ENCODE measurements at regions not wholly inside any gene's neighbourhood (a gene's known extent, or its start where the extent isn't known, plus 50 kb on each side); places are given as distances from the start of the nearest gene placed in this dataset.
A peak's percentile ranks its signal among the peaks of the same experiment; 100 is the strongest.

DNA sequence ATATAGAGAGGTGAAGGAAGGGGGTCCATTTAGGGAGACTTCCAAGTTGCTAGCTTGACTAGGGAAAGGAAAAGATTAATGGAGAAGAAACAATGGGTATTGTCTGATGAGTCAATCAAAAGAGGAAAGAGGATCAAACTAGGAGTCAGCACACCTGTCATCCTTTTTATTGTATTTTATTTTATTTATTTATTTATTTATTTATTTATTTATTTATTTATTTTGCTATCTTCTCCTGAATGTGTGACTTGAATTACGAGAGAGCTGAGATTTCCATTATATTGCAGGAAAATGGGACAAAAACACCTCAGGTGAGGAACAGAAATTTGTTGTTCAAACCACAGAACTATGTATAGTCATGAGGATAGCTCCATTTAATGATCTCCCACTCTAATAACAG lies 58.9 kb downstream of the NUDT11 start:
- no peak for DNase-seq (ENCODE audit: low read depth)

DNA sequence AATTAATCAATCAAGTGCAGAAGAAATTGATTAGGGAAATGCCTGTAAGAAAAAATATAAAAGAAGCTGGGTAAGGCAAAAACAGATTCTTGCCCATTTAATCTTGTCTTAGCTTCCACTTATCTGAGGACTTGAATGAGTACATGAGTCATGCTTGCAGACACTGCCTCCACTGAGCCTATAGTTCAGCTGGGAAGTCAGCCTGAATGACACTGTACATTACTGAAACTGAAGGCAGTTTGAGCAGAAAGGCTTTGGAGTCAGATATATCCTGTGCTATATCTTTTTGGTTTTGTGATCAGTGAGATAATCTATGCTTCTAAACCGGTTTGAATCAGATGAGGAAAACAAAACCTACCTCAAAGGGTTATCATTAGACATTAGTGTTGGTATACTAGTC lies 61.3 kb downstream of the NUDT11 start:
- no peak for DNase-seq (ENCODE audit: low read depth)

DNA sequence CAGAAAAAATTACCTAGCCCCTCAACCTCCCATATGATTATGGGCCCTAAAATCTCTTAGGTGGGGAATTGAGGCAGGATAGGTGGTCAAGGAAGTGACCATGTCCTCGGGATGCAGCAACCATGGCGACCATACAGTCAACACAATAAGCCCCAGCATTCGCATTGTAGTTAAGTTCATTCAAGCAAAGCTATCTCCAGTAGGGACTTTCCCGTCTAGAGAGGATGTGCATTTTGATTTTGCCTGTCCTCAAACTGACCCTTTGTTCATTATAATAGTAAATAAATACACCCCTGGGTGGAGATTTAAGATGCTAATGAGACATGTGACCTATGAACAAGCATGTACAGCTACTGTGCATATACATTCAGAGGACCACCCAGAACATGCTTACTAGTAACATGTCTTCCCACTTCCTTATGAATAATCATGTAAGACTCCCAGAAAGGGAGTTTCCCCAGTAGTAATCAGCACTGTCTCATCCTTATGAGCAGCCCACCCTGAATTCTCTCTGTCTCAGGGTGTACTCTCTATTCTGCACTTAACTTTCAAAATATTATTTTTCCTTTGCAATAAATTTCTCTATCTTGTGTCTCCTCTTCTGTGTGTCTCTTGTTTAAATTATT lies 74.3 kb downstream of the NUDT11 start:
- DNase-seq (ENCODE audit: low read depth) = no peak

DNA sequence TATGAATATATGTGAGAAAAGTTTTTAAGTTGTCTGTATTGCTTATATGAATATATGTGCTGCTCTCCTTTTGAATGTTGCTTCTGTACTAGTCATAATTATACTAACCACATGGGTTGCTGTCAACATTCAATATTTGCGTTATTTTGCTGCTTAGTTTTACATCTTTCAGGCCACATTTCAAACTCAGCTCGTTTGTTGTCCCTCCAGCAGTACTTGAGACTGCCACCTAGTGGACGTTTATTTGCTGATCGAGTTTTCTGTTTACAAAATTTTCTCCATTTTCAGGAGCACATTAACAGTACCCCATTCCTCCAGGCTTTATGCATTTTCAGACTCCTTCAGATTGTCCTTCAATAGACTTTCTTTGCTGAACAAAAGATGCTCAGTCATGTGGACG lies 75.8 kb downstream of the NUDT11 start:
- no peak for DNase-seq (ENCODE audit: low read depth)

DNA sequence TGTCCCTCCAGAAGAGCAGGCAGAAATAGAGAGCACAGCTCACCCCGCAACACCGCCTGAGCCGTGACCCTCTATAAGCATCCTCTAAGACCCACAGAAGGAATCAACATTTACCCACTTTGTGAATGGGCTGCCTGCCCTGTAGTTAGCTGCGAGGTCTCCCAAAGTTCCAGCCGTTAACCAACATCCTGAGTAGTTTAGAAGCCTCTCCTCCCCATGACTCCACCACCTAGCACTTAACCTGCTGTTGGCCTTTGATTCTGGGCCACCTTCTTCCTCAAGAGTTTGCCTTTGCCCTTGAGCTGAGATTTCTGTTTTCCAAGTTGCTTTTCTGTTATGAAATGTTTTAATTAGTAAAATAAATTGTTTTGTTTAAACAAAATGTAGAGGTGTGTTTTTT lies 75.8 kb downstream of the NUDT10 start:
- no peak for DNase-seq (ENCODE audit: low read depth)

DNA sequence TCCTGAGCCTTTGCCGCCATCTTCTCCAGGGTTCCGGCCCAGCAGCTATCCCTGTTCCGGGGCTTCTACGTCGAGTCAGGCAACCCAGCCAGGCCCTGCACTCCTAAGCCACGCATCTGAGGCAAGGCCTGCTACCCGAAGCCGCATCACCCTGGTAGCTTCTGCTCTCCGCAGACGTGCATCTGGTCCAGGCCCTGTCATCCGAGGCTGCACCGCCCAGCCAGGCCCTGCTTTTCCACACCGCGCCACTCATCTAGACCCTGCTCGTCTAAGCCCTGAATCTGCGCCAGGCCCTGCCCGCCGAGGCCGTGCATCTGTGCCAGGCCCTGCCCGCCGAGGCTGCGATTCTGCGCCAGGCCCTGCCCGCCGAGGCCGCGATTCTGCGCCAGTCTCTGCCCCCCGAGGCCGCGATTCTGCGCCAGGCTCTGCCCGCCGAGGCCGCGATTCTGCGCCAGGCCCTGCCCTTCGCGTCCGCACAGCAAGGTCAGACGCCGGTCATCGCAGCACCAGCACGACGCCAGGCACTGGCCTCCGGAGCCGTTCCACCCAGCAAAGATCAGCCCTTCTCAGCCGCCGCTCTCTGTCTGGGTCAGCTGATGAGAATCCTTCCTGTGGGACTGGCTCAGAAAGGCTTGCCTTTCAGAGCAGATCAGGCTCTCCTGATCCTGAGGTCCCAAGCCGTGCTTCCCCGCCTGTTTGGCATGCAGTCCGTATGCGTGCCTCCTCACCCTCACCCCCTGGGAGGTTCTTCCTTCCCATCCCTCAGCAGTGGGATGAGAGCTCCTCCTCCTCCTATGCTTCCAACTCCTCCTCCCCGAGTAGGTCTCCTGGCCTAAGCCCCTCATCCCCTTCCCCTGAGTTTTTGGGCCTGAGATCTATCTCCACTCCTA lies 75.1 kb downstream of the NUDT10 start:
- no peak for DNase-seq (ENCODE audit: low read depth)

DNA sequence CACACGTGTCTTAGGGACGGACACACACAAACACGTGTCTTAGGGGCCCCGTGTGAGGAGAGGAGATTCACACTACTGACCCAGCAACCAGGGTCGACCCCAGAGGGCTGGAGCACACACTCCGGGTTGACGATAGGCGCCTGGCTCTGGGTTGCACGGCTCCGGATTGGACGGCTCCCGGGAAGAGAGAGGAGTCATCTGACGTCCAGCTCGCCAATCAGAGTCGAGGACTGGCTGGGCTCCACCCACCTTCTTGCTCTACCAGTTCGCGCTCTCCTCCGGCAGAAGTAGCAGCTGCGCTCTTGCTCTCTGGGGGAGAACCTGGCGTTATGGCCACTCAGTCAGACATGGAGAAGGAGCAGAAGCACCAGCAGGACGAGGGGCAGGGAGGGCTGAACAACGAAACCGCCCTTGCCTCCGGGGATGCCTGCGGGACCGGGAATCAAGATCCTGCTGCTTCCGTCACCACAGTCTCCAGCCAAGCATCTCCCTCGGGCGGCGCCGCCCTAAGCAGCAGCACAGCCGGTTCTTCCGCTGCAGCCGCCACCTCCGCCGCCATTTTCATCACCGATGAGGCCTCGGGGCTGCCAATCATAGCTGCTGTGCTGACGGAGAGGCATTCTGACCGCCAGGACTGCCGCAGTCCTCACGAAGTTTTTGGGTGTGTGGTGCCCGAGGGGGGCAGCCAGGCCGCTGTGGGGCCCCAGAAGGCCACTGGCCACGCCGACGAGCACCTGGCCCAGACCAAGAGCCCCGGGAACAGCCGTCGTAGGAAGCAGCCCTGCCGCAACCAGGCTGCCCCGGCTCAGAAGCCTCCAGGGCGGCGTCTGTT lies 74.3 kb downstream of the NUDT10 start:
- DNase-seq (ENCODE audit: low read depth) = no peak

DNA sequence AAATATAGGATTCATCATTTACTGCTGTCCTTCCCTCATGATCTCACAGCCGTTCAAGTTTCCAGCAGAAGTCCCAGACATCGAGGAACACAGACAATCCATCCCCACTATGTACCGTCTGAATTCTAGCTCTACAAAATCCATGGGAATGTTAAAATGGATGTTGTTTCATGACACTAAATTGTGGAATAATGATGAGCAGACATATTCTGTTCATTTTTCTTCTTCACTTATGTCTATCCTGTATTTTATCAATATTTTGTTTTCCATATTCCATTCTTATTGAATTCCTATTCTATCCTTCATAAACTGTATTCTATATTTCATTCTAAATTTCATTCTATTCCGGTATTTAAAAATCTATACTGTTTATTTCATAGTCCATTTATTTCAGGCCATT lies 71.8 kb downstream of the NUDT10 start:
- DNase-seq (ENCODE audit: low read depth) = no peak

DNA sequence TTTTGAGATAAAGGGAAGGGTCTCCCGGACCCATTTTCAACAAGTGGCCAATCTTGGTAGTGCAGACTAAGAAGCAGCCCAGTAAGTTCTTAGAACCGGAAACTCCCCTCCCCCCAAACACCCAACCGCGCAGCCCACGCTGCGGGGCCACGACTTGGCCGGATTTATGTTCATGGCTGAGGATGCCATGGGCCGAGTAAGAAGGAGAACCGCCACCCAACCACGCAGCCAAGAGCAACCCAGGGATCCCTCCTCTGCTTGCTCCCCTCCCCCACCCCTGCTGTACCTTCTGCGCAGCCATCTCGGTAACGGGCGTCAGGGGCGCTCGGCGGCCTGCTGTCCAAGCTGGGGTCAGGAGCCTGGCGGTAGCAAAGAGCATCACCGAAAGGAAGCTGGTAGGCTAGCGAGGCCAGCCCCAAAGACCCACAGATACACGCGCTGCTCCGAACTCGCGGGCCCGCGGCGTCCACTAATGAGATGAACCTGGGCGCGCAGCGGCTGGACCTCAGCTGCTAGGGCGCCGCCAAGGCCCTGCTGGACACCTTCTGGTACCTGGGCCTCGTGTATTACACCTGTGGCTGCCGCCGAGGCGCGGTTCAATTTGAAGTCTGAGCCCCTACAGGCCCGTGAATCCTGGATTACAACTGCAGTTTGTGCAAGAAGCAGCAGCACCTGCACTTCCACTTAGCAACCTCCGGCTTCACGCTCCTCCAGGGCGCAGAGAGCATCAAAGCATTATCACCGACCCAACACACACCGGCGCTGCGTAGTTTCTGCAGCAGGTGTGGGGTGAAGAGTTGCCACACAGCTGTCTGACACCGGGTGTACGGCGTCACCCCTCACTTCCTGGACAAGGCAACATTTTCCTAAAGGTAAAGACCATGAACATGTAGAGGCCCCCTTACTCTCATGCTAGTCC lies 63.4 kb downstream of the NUDT10 start:
- DNase-seq (ENCODE audit: low read depth) = peak; percentile 20

DNA sequence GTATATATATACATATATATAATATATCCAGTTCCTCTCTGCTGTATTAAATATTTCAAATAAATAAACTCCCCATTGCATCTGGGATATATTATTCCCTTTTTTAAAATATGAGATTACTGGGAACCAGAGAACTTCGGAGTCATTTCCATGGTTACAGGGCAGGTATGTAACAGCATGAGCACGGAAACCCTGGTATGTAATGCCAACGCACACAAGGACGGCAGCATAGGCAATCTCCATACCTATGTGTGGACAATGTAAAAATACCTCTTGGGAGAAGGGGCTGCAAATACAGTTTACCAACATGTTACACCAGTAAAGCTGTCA lies 62.8 kb downstream of the NUDT10 start:
- DNase-seq (ENCODE audit: low read depth) = no peak

All from T-helper 22 cell (primary cell).